GM19239 (cell line): ENCODE measurements at regions not wholly inside any gene's neighbourhood (a gene's known extent, or its start where the extent isn't known, plus 50 kb on each side); places are given as distances from the start of the nearest gene placed in this dataset.

ENCODE experiments used
- DNase-seq: peaks from one replicate; pipeline ENCODE4 v3.0.0; 2011; ENCODE audit warnings: low spot score; ENCODE audit not compliant: insufficient read length
- FAIRE-seq: peaks from 2 replicates; lab custom pipeline; 2011; peaks lifted over from hg19 to GRCh38; lab: Jason Lieb, UNC

DNA sequence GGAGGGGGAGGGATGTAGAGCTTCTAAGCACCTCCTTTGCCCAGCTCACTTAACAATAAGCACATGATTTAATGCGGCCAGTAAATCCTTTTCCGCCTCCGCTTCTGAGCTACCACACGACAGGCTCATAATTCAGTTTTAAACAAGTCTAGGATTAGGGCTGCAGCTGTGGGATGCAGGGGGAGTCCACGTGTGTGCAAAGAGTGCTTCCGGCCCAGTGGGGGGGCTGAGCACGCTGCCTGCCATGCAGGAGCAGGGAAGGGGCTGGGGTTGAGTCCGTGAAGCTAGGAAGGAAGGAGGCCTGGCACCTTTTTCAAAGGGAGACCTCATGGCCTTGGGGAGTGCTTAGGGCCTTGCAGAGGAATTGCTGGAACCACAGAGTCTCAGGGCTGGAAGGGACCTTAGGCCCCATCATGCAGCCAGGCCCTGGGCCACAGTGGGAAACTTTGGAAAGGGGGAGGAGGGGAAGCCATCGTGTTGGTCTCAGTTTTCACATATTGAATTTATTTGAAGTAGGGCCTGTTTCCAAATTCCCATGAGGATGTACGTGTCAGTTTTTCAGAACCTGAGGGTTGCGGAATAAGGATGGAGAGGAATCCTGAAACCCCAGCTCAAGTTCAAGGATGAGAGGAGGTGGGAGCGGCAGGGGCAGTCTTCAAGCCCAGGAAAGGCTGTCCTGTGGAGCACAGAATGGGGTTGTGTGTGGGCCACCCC, 96.1 kb downstream of the VEGFA start:
- DNase-seq (no peak), FAIRE-seq (no peak)

- no peak for FAIRE-seq
- no peak for DNase-seq
These were observed 95.1 kb downstream of the VEGFA start for GRCh38 chr6:43865086-43865485.

- no peak for DNase-seq
- no peak for FAIRE-seq
These were observed 92.9 kb downstream of the VEGFA start for GRCh38 chr6:43862925-43863324.

- DNase-seq (no peak), FAIRE-seq (no peak)
These were observed 91.3 kb downstream of the VEGFA start for GRCh38 chr6:43861212-43861894.

GRCh38 chr6:43860285-43860684, 90.3 kb downstream of the VEGFA start:
- DNase-seq (no peak), FAIRE-seq (no peak)

- no peak for DNase-seq
- no peak for FAIRE-seq
These were observed 89.2 kb downstream of the VEGFA start for GRCh38 chr6:43859213-43859612.

DNA sequence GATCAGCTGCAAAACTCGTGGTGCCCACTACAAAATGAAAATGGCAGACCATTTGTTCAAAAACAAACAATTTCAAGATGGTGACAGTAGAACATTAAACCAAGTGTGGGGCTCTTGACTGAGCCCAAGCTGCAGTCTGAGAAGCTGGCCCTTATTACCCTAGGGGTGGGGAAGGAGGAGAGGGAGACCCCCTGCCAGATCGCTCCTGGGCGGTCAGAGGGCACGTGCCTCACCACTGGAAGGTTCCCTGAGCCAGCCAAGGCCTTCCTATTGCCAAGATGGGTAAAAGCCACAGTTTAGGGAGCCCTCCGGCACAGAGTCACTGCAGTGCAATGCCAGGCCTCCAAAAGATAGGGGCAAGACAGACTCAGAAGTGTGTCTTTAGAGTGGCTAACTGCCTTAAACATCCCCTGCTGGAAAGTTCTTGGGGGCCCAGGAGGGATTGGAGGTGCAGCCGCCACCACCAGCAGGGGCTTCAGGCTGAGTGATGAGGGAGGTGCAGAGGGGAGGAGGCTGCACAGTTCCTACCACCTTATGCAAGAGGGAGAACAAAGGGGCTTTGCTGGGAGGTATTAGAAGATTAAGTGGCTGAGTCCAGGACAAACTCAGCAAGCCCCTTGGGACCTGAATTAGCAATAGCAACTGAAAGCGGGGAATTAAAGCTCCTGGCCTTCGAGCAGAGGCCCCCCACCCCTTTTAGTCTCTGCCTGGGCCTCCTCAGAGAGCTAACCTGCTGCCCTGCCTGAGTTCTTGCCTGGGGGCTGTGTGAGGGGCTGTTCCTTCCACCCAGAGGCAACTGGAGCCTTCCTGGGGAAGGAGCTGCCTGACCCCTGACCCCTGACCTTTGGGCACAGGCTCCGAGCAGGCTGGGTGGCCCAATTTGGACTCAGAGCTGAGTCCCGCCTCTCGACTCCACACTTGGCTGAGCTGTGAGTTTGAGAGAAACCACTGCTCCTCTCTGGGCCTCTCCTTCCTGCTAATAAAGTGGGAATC, 88.4 kb downstream of the VEGFA start:
- no peak for FAIRE-seq
- DNase-seq: no peak

DNA sequence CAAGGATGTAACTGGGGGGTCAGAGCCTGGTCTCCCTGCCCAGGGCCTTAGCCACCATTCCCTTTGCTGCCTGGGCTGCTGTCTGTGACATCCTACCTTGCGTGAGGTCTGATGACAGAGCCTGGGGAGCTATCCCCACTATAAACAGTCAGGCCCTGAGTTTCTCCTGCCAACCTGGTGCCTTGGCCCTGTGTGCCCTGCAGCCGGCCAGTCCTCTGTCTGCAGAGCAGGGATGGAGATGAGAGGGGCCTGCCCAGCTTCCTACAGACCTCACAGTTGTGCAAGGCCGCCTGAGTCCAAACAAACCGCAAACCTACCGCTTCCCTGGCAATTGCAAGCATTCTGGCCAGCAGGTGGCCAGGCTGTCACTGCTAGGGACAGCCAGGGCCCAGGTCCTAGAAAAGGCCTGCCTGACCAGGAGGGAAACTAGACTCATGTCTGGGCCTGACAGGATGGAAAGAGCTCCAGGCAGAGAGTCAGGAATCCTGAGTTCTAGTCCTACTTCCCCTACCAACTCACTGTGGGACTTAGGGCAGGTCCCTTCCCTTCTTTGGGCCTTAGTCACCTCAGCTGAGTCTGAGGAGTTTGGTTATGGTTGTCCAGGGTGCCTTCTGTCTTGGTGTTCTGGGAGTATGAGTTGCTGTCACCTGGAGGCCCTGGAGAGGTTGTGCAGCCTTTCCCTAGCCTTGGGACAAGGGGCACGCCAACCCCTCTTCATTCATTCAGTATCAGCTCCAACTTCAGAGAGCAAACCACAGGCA, 86.2 kb downstream of the VEGFA start:
- DNase-seq (no peak), FAIRE-seq (no peak)

GRCh38 chr6:43855247-43855646, 85.2 kb downstream of the VEGFA start:
- no peak for FAIRE-seq

GRCh38 chr6:43853066-43853650, 83.1 kb downstream of the VEGFA start:
- no peak for FAIRE-seq
- no peak for DNase-seq

More at GRCh38 chr6:43855247-43855646, 85.2 kb downstream of the VEGFA start:
- DNase-seq: no peak

GRCh38 chr6:43852350-43852864, 82.4 kb downstream of the VEGFA start:
- DNase-seq (no peak), FAIRE-seq (no peak)

DNA sequence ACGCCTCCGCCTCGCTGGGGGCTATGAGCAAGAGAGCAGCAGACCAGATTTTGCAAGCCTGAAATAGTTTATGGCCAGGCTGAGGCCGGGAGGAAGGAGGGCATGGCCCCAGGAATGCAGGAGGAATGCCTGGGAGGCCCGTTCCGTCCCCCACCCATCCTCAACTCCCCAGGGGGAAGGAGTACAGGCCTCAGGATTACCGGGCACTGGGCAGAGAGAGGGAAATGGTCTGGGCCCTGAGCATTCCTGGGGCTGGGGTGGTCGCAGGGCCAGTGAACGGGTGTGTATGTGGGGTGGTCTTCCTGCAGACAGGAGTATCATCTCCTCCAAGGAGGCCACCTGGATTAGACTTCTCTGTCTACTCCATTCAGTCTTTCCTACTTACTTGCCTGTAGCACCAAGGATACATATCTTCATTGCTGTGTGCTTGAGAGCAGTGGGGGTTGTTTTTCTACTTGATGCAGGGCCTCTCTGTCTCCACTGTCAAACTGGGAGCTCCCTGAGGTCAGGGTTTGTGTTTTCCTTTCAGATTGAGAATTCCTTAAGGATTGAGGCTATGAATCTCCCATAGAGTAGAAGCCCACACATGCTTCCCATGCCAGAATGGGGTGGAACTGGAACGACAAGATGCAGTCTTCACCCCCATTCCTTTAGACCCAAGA, 81.3 kb downstream of the VEGFA start:
- FAIRE-seq: no peak

GRCh38 chr6:43850314-43851203, 80.5 kb downstream of the VEGFA start:
- DNase-seq (no peak), FAIRE-seq (no peak)

More for the DNA sequence above, 81.3 kb downstream of the VEGFA start:
- no peak for DNase-seq

DNA sequence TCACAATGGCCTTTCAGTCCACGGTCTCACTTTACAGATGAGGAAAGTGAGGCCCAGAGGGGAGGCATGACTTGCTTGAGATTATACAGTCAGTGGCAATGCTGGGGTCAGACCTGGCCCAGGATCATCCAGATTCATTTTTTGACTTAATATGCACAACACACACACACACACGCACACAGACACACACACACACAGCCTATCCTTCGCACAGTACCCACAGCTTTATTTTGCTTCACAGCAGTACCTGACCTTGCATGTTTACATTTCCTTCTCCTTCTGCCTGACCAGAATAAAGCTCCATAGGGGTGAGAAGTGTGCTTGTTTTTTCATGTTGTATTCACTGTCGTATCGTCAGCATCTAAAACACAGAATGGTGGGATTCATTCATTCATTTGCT, 79.8 kb downstream of the VEGFA start:
- FAIRE-seq: no peak
- DNase-seq: no peak

GRCh38 chr6:43848671-43849391, 78.8 kb downstream of the VEGFA start:
- no peak for FAIRE-seq

DNA sequence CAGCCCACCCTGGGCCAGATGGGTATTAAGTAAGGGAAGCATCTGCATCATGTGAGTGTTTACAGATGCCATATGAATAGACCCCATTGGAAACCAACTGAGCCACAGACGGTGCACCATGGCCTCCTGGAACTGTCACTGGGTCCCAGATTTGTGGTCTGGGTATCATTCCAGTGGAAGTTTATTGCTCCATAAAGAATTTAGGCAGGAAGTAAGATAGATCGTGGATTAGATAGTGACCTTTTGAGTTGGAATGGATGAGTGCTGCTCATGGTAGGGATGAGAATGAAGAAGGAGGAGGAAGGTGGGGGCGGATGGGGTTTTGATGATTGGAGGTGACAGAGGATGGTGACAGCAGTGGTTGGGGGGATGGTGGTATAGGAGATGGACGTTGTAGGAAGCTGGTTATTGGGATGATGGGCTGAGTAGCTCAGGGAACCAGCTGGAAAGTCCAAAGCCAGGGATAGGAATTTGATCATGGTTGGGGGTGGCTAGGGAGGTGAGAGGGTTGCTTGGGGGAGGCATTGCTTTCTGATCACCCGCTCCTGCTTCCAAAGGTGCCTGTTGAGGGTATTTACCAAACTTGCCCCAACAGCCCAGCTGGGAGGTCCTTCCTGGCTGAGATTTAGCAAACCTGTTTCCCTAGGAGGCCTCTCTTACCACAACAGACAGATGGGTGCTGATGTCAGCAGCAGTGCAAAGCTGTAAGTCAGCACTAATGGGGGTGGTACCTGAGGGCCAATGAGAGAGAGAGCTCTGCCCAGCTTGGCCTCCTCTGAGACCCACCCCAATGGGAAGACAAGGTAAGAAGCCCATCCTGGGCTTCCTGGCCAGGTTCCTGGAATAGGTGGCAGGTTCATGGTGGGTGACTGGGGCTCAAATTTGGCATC, 78.0 kb downstream of the VEGFA start:
- FAIRE-seq (no peak), DNase-seq (no peak)

More at GRCh38 chr6:43848671-43849391, 78.8 kb downstream of the VEGFA start:
- DNase-seq: no peak
